NCI-H2196 (cell line): ENCODE measurements at regions not wholly inside any gene's neighbourhood (a gene's known extent, or its start where the extent isn't known, plus 50 kb on each side); places are given as distances from the start of the nearest gene placed in this dataset.
"Not testable (repeated sequence)": the region's sequence is repeated elsewhere in the genome, so short reads cannot be mapped to it uniquely, and the experiment has no call there.

Experiments used
- DNase-seq: peaks from one replicate; lab custom pipeline; 2025; ENCODE audit not compliant: unreplicated experiment; lab: John Stamatoyannopoulos, UW

DNA sequence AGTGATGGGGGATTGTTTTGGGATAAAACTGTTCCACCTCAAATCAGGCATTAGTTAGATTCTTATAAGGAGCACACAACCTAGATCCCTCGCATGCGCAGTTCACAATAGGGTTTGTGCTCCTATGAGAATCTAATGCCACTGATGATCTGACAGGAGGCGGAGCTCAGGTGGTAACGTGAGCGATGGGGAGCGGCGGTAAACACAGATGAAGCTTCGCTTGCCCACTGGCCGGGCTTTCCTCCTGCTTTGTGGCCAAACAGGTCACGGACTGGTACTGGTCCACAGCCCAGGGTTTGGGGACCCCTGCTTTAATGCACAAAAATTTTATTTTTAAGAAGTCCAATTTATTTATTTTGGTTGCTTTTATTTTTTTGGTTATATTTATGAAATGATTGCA is 238.8 kb downstream of the AACS start:
- DNase-seq: no peak

DNA sequence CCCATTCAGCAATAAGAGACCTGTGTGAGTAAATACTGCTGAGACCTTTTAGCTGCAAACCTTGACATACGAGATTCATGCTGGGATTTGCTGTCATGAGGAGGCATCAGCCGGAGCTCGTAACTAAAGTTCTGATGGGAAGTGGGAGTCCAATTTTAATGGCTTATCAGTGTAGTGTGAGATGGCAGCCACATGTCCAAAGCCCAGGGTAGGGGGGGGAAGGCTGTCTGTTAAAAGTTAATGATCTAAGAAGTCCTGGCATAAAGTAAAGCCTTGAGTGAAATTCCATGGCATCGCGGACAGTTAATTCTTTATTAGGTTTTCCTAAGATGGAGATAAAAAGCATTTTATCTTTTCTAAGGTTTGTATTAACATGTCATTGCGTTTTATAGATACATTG is 240.0 kb downstream of the AACS start:
- no peak for DNase-seq

DNA sequence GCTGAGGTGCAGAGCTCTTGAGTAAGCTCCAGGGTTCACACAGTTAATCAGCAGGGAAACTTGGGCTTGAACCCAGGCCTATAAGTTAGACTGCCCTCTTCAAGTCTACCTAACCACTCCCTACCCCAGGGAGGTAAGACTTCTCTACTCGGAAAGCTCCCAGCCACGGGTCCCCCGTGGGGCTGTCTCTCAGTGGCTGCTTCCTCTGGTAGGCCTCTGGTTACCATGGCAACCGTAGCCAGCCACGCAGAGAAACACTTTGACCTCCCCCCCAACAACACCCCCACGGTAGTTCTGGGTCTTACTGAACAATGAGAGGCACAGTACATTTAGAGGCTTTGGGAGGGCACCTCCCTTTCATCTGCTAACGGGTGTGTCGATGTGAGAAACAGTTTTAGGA is 245.2 kb downstream of the AACS start:
- no peak for DNase-seq

DNA sequence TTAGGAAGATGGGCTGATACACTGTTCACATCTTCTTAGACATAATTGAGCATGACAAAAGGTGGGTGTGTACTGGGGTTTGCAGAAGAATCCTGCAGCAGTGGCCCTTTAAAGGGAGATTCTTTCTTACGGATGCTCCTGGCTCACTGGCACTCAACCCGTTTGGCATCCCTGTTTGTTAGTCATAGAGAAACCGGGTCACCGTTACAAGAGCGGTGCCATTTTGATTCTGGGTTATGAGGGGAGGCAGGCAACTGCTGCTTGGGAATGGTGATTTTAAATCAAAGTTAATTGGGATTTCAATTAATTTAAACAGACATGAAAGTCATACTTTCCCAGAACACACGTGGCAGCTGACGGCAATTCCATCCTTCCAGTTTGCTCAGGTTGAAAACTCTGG is 245.8 kb downstream of the AACS start:
- no peak for DNase-seq

DNA sequence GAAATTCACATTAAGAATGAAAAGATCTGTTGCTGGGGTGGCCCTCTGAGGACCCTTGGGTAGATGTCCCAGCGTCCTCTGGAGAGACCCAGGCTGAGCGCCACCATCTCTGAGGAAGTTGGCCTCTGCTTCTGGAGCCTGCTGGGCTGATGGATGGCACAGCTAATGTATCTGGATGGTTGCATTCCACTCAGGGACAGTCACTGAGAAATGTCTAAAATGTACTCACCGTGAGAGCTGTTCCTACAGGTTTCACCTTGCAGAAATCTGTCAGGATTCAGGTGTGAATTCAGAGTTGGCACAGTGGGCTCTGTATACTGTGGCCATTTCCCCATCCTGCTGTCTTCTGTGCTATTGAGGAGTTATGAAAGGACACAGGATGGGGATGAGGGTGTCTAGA is 247.2 kb downstream of the AACS start:
- DNase-seq: no peak

DNA sequence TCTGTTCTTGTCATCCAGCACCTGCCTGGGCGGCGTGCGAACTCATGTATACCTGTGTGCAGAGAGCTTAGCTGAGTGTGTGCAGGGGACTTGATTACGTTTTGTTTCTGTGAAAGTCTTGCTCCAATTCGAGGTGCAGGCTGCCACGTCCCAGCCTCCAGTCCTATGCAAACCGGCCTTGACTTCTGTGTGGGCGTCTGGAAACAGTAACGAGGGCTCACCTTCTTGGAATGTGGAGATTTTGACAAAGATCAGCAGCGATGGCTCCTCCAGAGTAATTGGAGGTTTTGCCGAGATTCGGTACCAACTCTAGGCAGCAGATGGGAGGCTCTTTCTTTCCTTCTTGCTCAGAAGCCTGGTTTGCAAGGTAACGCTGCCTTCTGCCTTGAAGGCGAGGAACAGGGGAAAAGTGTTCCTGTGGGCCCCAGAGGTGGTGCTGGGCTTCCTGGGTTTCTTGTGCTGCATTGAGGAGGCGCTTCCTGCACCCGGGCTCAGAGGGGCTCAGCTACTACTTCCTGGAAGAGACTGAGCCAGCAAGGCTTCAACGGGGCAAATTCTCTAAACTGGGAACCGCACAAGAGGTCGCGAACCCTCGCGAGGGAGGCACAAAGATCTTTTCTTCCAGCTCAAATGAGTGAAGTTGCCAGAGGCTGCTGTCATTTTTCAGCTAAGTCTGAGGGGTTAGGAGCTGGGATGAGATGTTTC is 249.0 kb downstream of the AACS start:
- no peak for DNase-seq

DNA sequence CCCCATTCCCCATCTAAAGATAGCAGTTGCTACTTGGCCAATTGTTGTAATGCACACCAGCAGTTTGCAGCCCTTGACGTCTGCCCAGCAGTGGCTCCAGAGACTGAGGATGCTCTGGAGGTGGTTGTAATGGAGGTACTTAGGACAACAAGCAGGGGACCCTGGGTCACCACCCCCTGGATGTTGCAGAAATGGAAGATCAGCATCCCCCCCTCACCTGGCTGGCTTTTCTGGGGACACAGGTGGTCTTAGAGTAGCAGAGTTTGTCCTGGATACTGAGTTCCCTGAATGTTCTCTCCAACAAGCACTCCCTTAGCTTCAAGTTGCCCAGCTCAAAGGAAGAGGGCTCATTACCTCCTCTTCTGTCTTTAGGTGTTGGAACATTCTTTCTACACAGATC is 250.5 kb downstream of the AACS start:
- DNase-seq: no peak

DNA sequence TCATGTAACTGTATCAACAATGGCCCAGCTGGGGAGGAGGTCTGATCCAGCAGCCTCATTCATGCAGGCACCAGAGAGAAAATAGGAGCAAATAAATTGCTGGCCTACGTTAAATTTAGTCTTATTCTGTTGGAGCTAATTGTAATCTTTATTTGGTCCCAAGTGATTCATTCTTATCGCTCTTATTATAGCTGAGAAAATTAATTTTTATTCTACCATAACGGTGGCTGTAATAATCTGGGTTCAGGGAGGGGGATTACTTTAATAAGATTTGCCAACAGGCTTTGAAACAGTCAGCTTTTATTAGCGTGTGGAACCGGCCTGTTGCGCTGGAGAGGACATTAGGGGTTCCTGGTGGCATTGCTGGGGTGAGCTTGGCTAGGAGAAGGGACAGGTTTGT is 254.9 kb downstream of the AACS start:
- DNase-seq: no peak

DNA sequence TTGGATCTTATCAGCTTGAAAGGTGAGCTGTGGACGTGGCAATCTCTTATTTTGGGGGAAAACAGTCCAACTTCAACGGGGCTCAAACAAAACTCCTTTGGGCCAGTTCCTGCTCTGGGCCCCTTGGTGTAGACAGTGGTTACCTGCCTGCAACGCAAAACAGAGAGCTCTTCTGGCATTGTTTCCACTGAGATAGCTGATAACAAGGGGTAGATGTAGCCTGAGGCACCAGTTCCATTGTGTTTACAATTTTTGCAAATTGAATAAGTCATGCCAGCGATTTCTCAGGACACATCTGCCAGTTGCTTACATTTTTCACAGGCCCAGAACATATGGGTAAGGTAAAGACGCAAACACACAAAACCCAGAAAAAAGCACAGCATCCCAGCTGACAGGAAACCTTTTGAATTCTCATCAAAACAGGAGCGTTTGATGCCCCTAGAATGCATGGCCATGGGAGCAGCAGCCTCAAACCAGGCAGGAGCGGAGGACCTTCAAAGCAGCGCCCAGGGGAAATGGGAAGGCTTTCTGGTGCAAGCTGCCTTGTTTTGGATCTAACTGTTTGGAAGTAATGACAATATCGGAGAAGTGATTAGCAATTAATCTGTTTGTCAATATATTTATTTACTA is 259.7 kb downstream of the AACS start:
- DNase-seq: no peak

DNA sequence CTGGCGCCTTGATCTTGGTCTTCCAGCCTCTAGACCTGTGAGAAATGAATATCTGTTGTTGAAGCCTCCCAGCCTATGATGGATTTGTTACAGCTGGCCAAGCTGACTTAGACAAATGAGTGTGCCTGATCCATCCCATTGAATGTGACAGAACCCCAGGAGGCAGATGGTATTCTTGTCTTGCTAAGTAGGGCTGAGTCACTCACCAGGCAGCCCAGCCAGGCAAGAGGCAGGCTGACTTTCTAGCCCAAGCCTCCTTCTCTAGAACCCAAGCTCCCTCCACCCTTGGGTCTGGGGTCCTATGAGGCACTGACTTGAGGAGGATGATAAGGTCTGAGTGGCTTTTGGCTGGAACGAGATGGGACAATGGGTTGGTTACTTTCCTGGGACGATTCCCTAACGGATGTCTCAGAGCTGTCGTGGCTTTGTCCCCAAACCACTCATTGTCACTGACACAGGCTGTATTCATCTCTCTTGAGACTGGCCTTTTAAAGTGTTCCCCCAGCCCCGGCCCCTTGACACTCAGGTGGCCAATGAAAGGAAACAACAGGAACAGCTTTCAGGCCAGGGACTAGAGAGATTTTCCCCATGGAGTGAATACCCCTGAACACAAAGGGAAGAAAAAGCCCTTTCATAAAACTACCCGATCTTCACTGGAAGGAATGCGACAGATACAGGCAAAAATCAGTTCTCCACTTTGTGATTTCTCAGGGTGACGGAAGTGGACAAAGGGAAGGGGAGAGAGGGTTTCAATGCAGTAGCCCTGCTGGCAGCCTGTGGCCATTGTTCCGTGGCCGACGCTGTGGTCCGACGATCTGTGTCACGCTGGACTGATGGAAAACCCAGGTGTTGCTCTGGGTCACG is 264.2 kb downstream of the AACS start:
- DNase-seq: no peak

DNA sequence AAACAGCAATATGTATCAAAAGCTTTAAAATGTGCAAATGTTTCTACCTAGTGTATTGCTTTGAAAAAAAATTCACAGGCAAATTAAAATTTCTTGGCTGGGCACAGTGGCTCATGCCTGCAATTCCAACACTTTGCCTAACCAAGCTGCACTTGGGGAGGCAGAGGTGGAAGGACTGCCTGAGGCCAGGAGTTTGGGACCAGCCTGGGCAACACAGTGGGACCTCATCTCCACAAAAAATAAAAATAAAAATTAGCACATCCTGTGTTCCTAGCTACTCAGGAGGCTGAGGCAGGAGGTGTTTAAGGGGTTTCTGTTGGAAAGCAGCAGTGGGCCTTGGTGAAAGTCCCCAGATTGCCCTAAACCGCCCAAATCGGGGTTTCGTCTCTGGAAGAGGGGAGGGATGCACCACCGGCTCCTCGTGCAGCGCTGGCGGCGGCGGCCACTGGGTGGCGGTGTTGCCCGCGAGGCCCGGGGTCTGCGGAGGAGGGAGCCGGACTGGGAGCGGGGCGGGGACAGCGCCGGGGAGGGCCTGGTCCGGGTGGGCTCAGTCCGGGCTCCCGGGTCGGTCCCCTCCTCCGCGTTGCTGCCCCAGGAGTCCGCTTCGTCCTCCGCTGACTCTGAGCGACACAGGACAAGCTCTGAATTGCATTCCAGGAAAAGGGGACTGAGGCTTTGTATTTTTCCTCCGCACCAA is 265.6 kb downstream of the AACS start:
- DNase-seq: peak; percentile 59

DNA sequence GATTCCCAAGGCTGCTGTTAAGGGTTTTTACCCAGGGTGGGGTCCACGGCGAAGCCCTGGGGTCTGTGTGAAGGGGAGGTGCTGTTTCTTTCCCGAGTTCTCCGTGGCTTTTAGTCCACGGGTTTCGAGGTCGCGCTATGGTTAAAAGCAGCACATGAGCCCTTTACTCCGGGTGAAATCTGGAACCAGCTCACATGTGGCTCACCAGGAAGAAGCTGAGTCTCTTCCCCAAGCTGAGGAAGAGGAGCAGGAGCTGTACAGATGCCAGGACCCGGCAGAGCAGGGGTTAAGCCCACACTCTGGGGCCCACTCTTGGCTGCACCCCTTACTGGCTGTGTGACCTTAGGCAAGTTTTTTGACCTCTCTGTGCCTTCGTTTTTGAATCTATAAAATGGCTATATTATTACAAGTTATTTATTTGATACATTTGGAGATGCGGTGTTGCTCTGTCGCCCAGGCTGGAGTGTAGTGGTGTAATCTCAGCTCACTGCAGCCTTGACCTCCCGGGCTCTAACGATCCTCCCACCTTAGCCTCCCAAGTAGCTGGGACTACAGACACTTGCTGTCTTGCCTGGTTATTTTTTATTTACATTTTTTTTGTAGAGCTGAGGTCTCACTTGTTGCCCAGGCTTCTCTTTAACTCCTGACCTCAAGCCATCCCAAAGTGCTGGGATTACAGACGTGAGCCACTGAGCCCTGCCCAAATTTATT is 266.3 kb downstream of the AACS start:
- DNase-seq: no peak

DNA sequence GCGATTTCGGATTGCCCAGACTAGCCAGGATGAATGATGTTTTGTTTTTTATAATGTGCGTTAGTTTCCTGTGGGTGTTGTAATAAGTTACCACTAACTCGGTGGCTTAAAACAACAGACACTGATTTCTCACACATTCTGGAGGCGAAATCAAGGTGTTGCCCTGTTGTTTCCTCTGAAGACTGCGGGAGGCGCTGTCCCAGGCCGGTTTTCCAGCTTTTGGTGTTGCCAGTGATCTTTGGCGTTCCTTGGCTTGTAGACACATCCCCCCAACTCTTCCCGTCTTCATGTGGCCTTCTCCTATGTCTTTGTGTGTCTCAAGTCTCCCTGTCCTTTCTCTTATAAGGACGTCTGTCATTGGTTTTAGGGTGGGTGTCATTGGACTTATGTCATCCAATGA is 267.7 kb downstream of the AACS start:
- DNase-seq: no peak

DNA sequence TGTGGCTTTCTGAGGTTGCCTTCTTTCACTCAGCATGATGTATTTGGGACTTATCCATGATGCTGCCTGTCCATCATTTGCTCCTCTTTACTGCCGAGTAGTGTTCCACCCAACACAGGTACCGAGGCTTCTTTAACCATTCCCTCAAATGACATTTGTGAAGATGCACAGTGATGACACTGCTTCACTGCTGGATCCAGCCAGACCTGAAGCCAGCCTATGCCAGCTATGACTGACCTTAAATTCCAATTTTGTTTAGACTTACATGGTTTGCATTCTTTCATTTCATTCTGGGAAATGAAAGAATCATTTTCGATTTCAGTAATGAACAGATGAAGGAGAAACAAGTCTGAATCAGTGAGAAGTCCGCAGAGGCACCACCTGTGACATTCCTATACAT is 271.0 kb downstream of the AACS start:
- no peak for DNase-seq

DNA sequence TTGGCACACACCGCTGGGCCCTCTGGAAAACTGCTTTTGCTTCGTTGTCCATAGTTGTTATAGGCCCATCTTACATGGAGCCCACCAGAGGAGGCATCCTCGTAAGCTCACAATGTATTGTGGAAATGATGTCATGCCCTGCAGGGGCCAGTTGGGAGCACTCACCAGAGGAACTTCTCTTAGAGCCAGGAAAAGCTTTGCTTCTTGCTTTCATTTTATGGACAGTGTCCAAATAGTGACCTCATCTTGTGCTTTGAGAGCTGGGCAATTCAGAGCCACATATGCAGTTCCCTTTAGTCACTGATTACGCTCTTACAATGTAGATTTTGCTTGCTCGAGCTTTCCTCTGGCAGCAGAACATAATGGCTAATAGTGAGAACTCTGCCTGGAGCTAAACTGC is 275.6 kb downstream of the AACS start:
- peak; percentile 82 for DNase-seq

DNA sequence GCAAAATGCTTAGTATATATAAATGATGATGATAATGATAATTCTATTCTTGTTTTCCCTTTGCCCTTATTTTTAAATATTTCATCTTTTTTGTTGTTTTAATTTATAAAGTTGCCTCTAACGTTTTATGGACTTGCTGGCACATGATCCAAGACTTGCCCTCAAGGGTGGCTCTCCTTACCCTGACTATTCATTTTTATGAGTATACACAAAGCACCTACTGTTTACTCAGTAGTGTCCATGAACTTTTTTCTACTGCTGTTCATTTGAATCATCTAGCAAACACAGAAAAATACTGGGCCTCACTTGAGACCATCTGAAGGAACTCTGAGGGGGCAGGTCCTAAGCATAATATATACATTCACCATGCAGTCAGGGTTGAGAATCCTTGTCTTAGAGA is 276.2 kb downstream of the AACS start:
- no peak for DNase-seq

DNA sequence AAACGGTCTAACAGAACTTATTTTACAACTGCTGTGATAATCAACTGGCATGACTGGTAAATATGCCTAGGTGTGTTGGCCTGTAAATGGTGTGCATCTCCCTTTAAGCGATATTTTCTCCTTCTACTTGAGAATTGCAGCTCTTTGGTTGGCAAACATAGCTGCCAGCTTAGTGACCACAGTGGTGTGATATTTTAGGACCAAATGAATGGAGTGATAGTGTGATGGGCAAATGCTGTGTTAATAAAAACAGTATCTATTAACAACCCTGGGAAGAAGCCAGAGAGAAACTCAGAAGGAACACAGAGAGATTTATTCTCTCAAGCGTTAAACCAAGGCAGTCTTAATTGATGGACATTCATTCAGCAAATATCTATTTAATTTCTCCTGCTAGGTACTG is 278.4 kb downstream of the AACS start:
- DNase-seq: no peak

DNA sequence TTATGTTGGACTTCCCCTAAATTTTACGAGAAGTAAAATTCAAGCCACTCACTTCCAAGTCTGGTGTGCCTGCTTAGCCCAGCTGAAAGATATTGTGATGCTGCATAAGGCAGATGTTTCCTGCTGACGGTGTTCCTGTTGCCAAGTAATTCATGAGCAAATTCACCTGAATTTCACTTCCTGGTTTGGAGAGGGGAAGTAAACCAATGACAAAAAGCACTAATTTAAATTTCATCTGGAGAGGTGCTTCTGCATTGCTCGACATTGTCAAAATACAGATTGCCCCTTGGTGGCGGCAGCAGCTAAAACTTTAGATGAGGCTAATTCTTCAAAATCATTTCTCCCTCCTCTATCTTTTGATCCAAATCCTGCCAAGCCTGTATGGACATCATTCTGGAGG is 281.1 kb downstream of the AACS start:
- no peak for DNase-seq

DNA sequence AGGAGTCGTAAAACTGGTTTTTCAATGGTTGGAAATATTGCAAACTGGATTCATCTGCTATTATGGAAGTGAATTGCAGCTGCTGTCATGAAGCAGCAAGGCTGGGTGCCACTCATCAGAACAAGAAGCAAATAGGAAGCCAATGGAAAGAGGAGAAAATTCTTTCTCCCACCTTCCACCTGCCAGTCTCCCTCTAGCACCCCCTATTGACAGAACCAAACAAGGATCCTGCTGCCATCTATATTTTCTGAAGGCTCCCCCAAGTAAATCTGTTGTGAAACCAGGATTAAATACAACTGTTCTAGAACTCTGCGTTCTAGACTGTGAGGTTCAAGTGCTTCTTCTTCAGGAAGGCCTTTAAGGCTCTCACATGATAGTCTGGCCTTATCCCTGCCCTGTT is 286.6 kb downstream of the AACS start:
- DNase-seq: no peak

DNA sequence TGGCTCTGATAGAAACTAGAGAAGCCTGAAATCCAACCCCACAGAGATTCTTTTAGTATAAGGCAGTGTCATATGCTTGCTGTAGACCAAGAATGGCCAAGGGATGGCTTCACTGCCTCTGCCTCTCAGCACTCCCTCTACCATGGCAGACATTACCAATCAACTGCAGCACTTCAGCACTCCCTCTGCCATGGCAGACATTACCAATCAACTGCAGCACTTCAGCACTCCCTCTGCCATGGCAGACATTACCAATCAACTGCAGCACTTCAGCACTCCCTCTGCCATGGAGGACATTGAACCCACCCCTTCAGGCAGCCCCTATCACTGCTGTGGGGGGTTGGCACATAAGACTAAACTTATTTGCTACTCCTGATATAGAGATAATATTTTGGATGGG is 287.8 kb downstream of the AACS start:
- DNase-seq: not testable (repeated sequence)

DNA sequence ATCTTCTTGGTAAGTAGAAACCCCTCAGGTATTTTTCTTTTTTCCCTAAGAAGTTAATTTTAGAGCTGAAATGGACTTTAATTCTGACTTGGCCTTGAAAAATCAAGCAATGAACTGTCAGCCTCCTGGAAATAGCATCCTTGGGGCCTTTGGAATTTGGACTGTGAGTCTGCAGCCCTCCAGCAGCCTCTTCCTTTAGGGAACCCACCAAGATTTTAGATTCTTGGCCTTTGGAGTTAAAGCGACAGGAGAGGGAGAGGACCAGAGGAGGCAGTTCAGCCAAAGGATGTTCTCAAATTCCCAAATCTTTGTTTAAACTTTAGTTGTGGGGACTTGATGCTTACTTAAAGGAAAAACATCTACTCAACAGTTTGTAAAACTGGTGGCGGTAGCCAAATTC is 288.6 kb downstream of the AACS start:
- no peak for DNase-seq
